ENCODE measurements at regions not wholly inside any gene's neighbourhood (a gene's known extent, or its start where the extent isn't known, plus 50 kb on each side); places are given as distances from the start of the nearest gene placed in this dataset.

GRCh38 chr2:23330214-23330613 lies 54.8 kb upstream of the KLHL29 start:
- DNase-seq (ENCODE audit: low read depth in 2 of 2, low spot score in 1 of 2) = no peak
